Cardiac muscle cell (in vitro differentiated cells and primary cell): ENCODE measurements at regions not wholly inside any gene's neighbourhood (a gene's known extent, or its start where the extent isn't known, plus 50 kb on each side); places are given as distances from the start of the nearest gene placed in this dataset.

Experiments
- DNase-seq, 2 donors: peaks; one replicate each; pipeline versions ENCODE4 v3.0.0 to v3.0.0-alpha.2; 2010 to 2017; ENCODE audit warnings: low read depth in 1 of 2, low spot score in 1 of 2
- H3K27ac ChIP-seq: fragments of 200-600 bp; sonication (generic); 2 replicates; pipeline ENCODE4 v1.5.1; 2016
- H3K27me3 ChIP-seq: fragments of 200-600 bp; sonication (generic); 2 replicates; pipeline ENCODE4 v1.6.0; 2016; ENCODE audit warnings: control low read depth
- H3K36me3 ChIP-seq: fragments of 200-600 bp; sonication (generic); 2 replicates; pipeline ENCODE4 v1.5.1; 2016; ENCODE audit warnings: control low read depth
- H3K4me1 ChIP-seq: fragments of 200-600 bp; sonication (generic); 2 replicates; pipeline ENCODE4 v1.8.1; 2017; ENCODE audit warnings: low read depth, mild to moderate bottlenecking, mixed run types
- H3K4me3 ChIP-seq: fragments of 200-600 bp; sonication (generic); 2 replicates; pipeline ENCODE4 v1.5.1; 2016; ENCODE audit warnings: mild to moderate bottlenecking
- H3K9me3 ChIP-seq: fragments of 200-600 bp; sonication (generic); 2 replicates; pipeline ENCODE4 v1.5.1; 2017; ENCODE audit warnings: low read depth, mild to moderate bottlenecking, control low read depth
- TF ChIP-seq, protein P1 (sequence below): IDR thresholded peaks from 2 replicates; pipeline ENCODE4 v1.5.1; 2012; ENCODE audit warnings: low read depth, mild to moderate bottlenecking, low read length

DNA sequence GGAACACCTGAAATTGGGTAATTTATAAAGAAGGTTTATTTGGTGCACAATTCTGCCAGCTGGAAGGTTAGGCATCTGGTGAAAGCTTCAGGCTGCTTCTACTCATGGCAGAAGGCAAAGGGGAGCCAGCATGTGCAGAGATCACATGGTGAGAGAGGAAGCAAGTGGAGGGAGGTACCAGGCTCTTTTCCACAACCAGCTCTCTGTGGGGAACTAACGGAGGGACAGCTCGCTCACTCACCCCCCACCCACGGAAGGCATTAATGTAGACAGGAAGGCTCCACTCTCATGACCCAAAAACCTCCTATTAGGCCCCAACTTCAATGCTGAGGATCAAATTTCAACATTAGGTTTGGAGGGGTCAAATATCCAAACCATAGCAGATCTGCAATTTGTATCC is 75.6 kb upstream of the ARHGAP32 start:
- H3K9me3 ChIP-seq: no peaks in the 10 kb centered on the region
- no peak for DNase-seq
- H3K27me3 ChIP-seq: no peaks in the 10 kb centered on the region
- H3K27ac ChIP-seq: no peak overlapping the region
- TF ChIP-seq, protein P1, sequence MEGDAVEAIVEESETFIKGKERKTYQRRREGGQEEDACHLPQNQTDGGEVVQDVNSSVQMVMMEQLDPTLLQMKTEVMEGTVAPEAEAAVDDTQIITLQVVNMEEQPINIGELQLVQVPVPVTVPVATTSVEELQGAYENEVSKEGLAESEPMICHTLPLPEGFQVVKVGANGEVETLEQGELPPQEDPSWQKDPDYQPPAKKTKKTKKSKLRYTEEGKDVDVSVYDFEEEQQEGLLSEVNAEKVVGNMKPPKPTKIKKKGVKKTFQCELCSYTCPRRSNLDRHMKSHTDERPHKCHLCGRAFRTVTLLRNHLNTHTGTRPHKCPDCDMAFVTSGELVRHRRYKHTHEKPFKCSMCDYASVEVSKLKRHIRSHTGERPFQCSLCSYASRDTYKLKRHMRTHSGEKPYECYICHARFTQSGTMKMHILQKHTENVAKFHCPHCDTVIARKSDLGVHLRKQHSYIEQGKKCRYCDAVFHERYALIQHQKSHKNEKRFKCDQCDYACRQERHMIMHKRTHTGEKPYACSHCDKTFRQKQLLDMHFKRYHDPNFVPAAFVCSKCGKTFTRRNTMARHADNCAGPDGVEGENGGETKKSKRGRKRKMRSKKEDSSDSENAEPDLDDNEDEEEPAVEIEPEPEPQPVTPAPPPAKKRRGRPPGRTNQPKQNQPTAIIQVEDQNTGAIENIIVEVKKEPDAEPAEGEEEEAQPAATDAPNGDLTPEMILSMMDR: no peak
- no peaks in the 10 kb centered on the region for H3K4me1 ChIP-seq
- H3K36me3 ChIP-seq: no peaks in the 10 kb centered on the region
- H3K4me3 ChIP-seq: no peak overlapping the region

DNA sequence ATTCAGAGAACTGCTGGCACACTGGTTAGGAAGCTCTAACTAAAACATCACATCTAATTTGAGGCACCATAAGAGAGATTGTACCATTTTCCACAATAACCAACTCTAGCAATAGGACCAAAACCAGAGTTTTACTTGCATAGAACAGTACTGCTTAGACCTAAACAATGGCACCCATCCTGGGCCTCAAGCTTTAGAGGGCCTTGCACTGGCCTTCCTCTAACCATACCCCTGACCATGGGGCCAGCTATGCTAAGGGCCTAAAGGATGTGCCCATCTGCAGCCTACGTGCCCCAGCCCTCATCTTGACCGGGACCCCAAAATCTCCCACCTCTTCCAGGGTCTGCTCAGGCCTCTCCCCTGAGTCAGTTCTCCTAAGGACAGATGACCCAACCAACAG is 74.4 kb upstream of the ARHGAP32 start:
- Histone ChIP-seq H3K4me3 (no peak overlapping the region), H3K9me3 (no peaks in the 10 kb centered on the region), H3K27ac (no peak overlapping the region), H3K27me3 (no peaks in the 10 kb centered on the region), H3K4me1 (peaks cover under 1% of the 10 kb centered on the region), H3K36me3 (no peaks in the 10 kb centered on the region)
- TF ChIP-seq, protein P1: no peak
- no peak for DNase-seq

DNA sequence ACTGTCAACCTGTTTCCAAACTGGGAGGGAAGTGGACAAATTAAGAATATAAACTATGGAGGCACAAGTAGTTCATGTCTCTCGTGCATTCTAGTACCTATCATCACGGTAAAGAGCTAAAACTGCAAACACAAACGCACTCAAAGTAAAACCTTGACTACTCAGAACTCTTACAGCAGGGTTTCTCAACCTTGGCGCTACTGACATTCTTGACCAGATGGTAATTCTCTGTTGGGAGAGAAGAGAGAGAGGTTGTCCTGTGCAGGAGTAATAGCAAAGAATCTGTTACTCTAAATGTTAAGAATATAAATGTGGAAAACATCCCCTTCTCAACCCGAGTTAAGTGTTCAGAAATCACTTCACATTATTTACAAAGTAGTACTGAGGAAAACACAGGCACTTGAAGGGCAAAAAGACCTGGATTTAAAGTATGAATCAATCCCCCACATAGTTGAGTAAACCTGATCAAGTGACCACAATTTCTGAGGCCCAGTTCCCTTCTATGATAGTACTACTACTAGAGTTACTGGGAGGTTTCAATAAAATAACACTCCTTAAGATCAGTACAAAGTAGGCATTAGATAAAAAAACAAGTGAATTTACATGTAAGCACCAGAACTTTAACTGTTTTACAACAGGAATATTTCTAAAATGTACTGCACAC is 73.1 kb upstream of the ARHGAP32 start:
- DNase-seq: no peak
- H3K4me3 ChIP-seq: no peak overlapping the region
- TF ChIP-seq, protein P1: no peak

DNA sequence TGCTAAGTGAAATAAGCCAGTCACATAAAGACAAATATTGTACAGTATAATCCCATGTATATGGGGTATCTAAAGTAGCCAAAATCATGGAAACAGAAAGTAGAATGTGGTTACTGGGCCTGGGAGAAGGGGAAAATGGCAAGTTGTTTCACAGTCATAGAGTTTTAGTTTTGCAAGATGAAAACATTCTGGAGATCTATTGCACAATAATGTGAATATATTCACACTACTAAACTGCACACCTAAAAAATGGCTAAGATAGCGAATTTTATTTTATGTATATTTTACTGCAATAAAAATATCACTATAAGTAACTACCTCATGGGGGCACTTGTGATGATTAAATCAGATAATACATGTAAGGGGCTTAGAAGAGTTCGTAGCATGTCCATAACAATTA is 72.0 kb upstream of the ARHGAP32 start:
- DNase-seq: no peak
- Histone ChIP-seq H3K4me3 (no peak overlapping the region), H3K9me3 (no peaks in the 10 kb centered on the region), H3K4me1 (peaks cover 11% of the 10 kb centered on the region), H3K27ac (no peak overlapping the region), H3K27me3 (no peaks in the 10 kb centered on the region), H3K36me3 (no peaks in the 10 kb centered on the region)
- TF ChIP-seq, protein P1: no peak

More for the DNA sequence above, 73.1 kb upstream of the ARHGAP32 start:
- Histone ChIP-seq H3K27me3 (no peaks in the 10 kb centered on the region), H3K27ac (no peak overlapping the region), H3K36me3 (no peaks in the 10 kb centered on the region), H3K9me3 (no peaks in the 10 kb centered on the region), H3K4me1 (peaks cover 11% of the 10 kb centered on the region)

DNA sequence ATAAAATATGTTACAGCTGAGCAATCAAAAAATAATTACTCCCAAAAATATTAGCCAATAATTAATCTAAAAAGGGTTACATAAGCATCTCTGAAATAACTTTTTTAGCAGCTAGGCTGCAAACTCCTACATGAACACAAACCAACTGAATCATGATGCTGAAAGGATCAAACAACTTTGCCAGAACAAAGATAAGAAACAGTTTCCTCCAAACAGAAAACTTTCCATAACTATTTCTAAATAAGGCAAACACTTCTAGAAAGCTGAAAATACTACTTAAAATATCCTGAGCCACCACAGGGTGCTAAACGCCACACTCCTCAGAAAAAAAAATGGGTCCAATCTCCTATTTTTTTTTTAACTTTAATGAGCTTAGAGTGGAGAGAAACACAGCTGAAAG is 68.6 kb upstream of the ARHGAP32 start:
- no peaks in the 10 kb centered on the region for H3K36me3 ChIP-seq
- H3K27ac ChIP-seq: no peak overlapping the region
- no peaks in the 10 kb centered on the region for H3K9me3 ChIP-seq
- H3K4me3 ChIP-seq: no peak overlapping the region
- no peaks in the 10 kb centered on the region for H3K27me3 ChIP-seq
- peak in 1 of 2 donors; percentile 77 for DNase-seq
- TF ChIP-seq, protein P1: no peak
- H3K4me1 ChIP-seq: peaks cover 11% of the 10 kb centered on the region
